ENCODE measurements at regions not wholly inside any gene's neighbourhood (a gene's known extent, or its start where the extent isn't known, plus 50 kb on each side); places are given as distances from the start of the nearest gene placed in this dataset.

DNA sequence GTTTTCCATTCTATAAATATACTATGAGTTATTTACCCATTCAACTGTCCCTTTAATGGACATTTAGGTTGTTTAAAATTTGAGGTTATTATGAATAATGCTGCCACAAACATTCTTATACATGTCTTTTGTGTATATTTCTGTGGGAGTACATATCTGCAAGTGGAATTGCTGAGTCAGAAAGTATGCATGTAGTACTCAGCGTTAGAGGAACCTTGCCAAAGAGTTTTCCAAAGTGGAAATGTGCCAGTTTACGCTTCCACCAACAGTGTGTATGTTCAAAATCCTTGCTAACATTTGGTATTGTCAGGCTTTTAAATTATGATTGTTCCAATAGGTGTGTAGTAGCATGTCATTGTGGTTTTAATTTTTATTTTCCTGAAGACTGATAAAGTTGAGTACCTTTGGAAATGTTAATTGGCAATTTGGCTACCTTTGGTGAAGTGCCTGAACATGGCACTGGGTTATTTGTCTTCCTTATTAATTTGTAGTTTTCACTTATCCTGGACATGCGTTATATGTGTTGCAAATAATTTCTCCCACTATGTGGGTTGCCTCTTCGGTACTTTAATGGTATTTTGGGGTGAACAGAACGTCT is 341.2 kb downstream of the CD83 start:
- TF ChIP-seq, protein P1, sequence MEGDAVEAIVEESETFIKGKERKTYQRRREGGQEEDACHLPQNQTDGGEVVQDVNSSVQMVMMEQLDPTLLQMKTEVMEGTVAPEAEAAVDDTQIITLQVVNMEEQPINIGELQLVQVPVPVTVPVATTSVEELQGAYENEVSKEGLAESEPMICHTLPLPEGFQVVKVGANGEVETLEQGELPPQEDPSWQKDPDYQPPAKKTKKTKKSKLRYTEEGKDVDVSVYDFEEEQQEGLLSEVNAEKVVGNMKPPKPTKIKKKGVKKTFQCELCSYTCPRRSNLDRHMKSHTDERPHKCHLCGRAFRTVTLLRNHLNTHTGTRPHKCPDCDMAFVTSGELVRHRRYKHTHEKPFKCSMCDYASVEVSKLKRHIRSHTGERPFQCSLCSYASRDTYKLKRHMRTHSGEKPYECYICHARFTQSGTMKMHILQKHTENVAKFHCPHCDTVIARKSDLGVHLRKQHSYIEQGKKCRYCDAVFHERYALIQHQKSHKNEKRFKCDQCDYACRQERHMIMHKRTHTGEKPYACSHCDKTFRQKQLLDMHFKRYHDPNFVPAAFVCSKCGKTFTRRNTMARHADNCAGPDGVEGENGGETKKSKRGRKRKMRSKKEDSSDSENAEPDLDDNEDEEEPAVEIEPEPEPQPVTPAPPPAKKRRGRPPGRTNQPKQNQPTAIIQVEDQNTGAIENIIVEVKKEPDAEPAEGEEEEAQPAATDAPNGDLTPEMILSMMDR (IDR thresholded peaks at IDR 0.05 in 4 of 5, conservative IDR thresholded peaks at IDR 0.05 in 1 of 5), result no peak
- TF ChIP-seq POLR2A (IDR thresholded peaks at IDR 0.05), result no peak
